ENCODE measurements at regions not wholly inside any gene's neighbourhood (a gene's known extent, or its start where the extent isn't known, plus 50 kb on each side); places are given as distances from the start of the nearest gene placed in this dataset.

- TF ChIP-seq, protein P1, sequence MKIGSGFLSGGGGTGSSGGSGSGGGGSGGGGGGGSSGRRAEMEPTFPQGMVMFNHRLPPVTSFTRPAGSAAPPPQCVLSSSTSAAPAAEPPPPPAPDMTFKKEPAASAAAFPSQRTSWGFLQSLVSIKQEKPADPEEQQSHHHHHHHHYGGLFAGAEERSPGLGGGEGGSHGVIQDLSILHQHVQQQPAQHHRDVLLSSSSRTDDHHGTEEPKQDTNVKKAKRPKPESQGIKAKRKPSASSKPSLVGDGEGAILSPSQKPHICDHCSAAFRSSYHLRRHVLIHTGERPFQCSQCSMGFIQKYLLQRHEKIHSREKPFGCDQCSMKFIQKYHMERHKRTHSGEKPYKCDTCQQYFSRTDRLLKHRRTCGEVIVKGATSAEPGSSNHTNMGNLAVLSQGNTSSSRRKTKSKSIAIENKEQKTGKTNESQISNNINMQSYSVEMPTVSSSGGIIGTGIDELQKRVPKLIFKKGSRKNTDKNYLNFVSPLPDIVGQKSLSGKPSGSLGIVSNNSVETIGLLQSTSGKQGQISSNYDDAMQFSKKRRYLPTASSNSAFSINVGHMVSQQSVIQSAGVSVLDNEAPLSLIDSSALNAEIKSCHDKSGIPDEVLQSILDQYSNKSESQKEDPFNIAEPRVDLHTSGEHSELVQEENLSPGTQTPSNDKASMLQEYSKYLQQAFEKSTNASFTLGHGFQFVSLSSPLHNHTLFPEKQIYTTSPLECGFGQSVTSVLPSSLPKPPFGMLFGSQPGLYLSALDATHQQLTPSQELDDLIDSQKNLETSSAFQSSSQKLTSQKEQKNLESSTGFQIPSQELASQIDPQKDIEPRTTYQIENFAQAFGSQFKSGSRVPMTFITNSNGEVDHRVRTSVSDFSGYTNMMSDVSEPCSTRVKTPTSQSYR (CRISPR knock-in tag; IDR thresholded peaks at IDR 0.05): no peak
- TF ChIP-seq GRHL2 (CRISPR knock-in tag; IDR thresholded peaks at IDR 0.05; ENCODE audit: insufficient replicate concordance, severe bottlenecking): no peak
- no peak for TF ChIP-seq ZSCAN18 (CRISPR knock-in tag; IDR thresholded peaks at IDR 0.05)
- TF ChIP-seq ARID4B (CRISPR knock-in tag; IDR thresholded peaks at IDR 0.05; ENCODE audit: borderline replicate concordance): no peak
- TF ChIP-seq IRF2 (CRISPR knock-in tag; IDR thresholded peaks at IDR 0.05; ENCODE audit: borderline replicate concordance, low read depth): no peak
- no peak for TF ChIP-seq NFYB (CRISPR knock-in tag; conservative IDR thresholded peaks at IDR 0.05; ENCODE audit: low read depth)
- no peak for TF ChIP-seq PRRX2 (CRISPR knock-in tag; IDR thresholded peaks at IDR 0.05)
- no peak for TF ChIP-seq ZNF416 (CRISPR knock-in tag; IDR thresholded peaks at IDR 0.05)
- TF ChIP-seq CREM (CRISPR knock-in tag; IDR thresholded peaks at IDR 0.05): no peak
- TF ChIP-seq HMGA2 (CRISPR knock-in tag; IDR thresholded peaks at IDR 0.05): no peak
These were observed 107.7 kb upstream of the PCLO start (continued) for GRCh38 chr7:83270407-83270806.

DNA sequence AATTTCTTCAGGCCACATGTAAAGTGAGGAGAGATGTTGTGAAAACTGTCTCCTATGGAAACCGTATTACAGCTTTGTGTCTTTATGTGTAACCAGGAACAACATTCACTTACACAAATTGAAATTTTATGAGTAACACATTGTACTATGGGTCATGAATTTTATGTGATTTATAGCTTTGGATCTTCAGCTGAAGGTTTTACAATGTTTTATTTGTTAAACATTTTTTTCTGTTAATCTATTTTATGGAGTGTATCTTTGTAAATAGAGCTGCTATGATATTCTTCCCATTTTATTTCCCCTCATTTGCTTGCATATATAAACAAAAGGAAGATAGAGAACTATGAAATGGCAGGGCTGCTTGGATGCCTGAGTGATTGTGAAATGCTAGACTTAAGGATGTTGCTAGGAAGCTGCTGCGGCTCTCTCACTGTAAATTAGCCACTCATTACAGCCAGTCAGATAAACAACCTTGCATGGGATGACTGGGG is 104.5 kb upstream of the PCLO start:
- ATAC-seq: 0 out of 2 replicates have a peak, but pooled peaks have one; percentile 43
- H3K4me1 Mint-ChIP-seq: peaks cover 9% of the 10 kb centered on the region
- TF ChIP-seq, protein P2, sequence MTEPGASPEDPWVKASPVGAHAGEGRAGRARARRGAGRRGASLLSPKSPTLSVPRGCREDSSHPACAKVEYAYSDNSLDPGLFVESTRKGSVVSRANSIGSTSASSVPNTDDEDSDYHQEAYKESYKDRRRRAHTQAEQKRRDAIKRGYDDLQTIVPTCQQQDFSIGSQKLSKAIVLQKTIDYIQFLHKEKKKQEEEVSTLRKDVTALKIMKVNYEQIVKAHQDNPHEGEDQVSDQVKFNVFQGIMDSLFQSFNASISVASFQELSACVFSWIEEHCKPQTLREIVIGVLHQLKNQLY (CRISPR knock-in tag; IDR thresholded peaks at IDR 0.05): no peak
- TF ChIP-seq CBFB (CRISPR knock-in tag; IDR thresholded peaks at IDR 0.05; ENCODE audit: low read depth) (no peak), GTF2I (CRISPR knock-in tag; conservative IDR thresholded peaks at IDR 0.05) (no peak), RELA (CRISPR knock-in tag; IDR thresholded peaks at IDR 0.05; ENCODE audit: borderline replicate concordance) (no peak), ZNF121 (CRISPR knock-in tag; IDR thresholded peaks at IDR 0.05) (no peak), CREM (CRISPR knock-in tag; IDR thresholded peaks at IDR 0.05) (no peak), ZBTB21 (CRISPR knock-in tag; IDR thresholded peaks at IDR 0.05; ENCODE audit: borderline replicate concordance) (no peak), FOXP4 (CRISPR knock-in tag; IDR thresholded peaks at IDR 0.05) (no peak)
- TF ChIP-seq, protein P3, sequence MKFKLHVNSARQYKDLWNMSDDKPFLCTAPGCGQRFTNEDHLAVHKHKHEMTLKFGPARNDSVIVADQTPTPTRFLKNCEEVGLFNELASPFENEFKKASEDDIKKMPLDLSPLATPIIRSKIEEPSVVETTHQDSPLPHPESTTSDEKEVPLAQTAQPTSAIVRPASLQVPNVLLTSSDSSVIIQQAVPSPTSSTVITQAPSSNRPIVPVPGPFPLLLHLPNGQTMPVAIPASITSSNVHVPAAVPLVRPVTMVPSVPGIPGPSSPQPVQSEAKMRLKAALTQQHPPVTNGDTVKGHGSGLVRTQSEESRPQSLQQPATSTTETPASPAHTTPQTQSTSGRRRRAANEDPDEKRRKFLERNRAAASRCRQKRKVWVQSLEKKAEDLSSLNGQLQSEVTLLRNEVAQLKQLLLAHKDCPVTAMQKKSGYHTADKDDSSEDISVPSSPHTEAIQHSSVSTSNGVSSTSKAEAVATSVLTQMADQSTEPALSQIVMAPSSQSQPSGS (CRISPR knock-in tag; IDR thresholded peaks at IDR 0.05; ENCODE audit: borderline replicate concordance, low read depth): no peak
- TF ChIP-seq, protein P4, sequence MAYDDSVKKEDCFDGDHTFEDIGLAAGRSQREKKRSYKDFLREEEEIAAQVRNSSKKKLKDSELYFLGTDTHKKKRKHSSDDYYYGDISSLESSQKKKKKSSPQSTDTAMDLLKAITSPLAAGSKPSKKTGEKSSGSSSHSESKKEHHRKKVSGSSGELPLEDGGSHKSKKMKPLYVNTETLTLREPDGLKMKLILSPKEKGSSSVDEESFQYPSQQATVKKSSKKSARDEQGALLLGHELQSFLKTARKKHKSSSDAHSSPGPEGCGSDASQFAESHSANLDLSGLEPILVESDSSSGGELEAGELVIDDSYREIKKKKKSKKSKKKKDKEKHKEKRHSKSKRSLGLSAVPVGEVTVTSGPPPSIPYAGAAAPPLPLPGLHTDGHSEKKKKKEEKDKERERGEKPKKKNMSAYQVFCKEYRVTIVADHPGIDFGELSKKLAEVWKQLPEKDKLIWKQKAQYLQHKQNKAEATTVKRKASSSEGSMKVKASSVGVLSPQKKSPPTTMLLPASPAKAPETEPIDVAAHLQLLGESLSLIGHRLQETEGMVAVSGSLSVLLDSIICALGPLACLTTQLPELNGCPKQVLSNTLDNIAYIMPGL (CRISPR knock-in tag; IDR thresholded peaks at IDR 0.05): no peak
- TF ChIP-seq, protein P5, sequence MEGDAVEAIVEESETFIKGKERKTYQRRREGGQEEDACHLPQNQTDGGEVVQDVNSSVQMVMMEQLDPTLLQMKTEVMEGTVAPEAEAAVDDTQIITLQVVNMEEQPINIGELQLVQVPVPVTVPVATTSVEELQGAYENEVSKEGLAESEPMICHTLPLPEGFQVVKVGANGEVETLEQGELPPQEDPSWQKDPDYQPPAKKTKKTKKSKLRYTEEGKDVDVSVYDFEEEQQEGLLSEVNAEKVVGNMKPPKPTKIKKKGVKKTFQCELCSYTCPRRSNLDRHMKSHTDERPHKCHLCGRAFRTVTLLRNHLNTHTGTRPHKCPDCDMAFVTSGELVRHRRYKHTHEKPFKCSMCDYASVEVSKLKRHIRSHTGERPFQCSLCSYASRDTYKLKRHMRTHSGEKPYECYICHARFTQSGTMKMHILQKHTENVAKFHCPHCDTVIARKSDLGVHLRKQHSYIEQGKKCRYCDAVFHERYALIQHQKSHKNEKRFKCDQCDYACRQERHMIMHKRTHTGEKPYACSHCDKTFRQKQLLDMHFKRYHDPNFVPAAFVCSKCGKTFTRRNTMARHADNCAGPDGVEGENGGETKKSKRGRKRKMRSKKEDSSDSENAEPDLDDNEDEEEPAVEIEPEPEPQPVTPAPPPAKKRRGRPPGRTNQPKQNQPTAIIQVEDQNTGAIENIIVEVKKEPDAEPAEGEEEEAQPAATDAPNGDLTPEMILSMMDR (IDR thresholded peaks at IDR 0.05): no peak

More for the DNA sequence above, 104.5 kb upstream of the PCLO start:
- CTCF ChIA-PET: interaction anchor here (1.4 kb wide), 1 partner anchor 457 kb away, joined by 7 read pairs; no protein-coding TSS in a partner anchor
- no peaks in the 10 kb centered on the region for H3K9me3 Mint-ChIP-seq
- DNase-seq (ENCODE audit: low spot score): no peak
- 0 out of 2 replicates have a peak overlapping the region, but pooled peaks have one; percentile 12 for H3K27ac Mint-ChIP-seq
- H3K36me3 Mint-ChIP-seq: no peaks in the 10 kb centered on the region
- H3K4me3 Mint-ChIP-seq: no peak overlapping the region
- no peaks in the 10 kb centered on the region for H3K27me3 Mint-ChIP-seq (ENCODE audit: low read depth)
- POLR2A ChIA-PET: no interaction called here
